Endometrial microvascular endothelial cells (primary cell): ENCODE measurements at regions not wholly inside any gene's neighbourhood (a gene's known extent, or its start where the extent isn't known, plus 50 kb on each side); places are given as distances from the start of the nearest gene placed in this dataset.

Experiments used
- in situ Hi-C: cut with HindIII; loops from 2 replicates; pipeline ENCODE4 v1.10.0; 2017; ENCODE audit warnings: low sequenced_read_pairs, low pct_unique_long_range_greater_than_20kb; ENCODE audit errors: inconsistent ontology term

DNA sequence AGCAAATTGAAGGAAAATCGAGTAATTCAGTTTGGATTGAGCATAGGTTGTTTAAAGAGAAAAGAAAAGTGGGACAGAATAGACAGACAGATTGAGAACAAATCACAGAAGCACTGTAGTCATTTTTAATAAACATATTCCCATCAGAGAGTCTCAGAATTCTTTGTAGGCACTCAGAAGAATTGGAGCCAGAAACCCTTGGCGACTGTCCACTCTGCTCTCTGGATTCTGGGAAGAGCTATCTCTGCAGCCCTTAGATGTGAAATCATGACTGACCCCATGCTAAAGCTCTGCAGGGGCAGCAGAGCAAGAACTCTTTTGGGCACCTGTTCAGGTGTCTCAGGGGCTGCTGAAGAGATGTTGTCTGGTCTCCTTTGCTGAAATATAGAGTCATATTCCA, 223.7 kb upstream of the KIRREL3 start:
- in situ Hi-C loops = no loop called here

DNA sequence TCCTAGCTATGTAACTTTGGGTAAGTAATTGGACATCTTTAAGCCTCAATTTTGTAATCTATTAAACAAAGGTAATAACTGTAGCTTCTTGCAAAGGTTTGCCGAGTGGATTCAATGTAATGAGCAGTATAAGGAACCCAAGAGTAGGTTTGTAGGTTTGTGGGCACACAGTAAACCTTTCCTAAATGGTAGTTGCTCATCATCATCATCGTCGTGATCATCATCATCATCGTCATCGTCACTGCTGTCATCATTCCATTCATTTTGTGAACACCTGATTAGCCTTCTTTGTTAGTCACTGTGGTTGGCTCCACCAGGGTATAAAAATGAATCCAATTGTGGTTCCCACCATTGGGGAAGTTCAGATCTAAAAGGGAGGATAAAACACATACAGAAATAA, 223.1 kb upstream of the KIRREL3 start:
- in situ Hi-C loops = no loop called here

DNA sequence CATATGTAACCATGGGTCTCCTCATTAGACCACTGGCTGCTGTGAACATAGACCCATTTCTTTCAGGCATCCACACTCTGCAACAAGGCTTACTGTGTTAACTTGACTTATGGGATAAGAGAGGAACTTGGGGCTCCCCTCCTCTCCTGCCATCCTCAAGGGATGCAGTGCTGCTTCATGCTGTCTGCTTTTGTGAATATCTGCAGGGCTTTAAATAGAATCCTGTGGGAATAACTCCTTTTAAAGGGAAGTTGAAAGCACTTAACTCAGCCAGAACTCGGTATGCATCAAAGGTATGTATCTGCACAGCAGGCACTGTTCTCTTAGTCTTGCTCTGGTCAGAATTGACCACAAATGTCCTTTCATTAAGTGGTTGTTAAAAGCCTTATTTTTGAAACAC, 222.5 kb upstream of the KIRREL3 start:
- in situ Hi-C loops = no loop called here

DNA sequence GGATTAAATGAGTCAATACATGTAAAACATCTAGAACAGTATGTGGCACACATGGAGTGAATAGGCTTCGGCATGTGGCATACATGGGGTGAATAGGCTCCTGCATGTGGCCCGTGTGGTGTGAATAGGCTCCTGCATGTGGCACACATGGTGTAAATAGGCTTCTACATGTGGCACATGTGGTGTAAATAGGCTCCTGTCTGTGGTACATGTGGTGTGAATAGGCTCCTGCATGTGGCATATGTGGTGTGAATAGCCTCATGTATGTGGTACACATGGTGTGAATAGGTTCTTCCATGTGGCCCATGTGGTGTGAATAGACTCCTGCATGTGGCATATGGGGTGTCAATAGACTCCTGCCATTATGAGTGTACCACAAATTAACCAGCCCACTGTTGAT, 219.1 kb upstream of the KIRREL3 start:
- in situ Hi-C loops = no loop called here

DNA sequence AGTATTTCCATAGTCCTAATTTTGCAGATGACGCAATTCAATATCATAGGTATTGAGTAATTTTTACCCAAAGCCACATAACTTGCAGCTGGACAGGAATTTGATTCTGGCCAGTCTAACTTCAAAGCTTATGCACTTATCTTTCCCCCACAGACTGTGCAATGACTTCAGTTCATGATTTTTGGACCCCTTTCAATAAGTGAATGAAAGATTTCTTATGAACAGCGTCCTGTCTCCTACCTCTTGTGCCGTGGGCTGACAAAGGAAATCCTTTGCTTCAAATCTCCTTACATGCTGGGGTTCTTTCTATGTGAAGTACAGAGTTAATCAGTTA, 217.7 kb upstream of the KIRREL3 start:
- in situ Hi-C loops = no loop called here

DNA sequence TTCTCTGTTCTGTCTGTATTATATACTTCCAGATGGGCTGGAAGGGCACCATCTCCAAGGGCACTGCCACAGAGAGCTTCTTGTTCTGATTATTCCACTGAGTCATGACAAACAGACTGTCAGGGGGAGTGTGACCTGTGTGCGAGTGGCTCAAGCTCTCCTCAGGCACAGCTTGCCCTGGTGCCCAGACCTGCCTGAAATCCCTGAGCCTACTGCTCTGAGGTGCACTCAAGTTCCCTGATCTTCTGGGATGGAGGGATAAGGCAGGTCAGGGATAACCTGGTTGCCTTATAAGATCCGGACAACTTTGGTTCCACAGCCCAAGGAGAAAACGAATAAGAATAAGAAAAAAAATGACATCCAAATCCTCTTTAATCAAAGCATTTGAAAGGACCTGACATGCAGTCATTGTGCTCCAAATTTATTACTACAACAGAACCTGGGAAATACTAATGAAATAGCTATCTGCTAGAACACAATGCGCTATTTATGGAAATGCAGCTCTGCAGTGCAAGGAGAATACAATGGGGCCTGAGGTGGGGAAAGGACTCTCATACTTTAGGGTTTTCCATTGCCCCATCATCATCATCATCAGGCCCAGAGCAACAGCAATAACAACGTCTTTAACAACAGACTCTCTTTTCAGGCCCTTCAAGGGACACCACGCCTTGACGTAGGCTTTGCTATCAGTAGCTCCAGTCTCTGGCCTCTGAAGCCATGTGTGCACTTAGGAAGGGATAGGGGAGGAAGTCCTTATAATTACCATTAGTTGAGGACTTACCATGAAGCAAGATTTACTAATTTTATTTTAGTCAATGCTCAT, 217.1 kb upstream of the KIRREL3 start:
- in situ Hi-C loops = no loop called here

DNA sequence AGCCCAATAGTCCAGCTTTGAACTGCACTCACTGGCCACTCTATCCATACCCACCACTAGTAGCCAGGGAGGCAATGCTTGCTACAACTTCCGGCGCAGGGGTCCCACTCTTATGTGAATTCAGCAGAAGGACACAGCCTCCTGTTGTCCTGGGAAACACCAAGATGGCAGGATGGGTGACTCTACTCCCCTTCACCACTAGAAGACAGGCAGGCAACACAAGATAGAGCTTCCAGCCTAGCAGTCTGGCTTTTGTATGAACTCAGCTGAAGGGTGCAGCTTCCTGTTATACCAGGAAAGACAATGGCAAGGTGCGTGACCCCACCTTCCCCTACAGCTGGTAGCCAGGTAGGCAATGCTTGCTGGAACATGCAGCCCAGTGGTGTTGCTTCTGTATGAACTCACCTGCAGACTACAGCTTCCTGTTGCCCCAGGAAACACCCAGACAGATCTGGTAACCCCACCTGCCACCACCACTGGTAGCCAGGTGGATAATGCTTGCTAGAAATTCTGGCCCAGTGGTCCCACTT, 205.2 kb upstream of the KIRREL3 start:
- in situ Hi-C loops = no loop called here

DNA sequence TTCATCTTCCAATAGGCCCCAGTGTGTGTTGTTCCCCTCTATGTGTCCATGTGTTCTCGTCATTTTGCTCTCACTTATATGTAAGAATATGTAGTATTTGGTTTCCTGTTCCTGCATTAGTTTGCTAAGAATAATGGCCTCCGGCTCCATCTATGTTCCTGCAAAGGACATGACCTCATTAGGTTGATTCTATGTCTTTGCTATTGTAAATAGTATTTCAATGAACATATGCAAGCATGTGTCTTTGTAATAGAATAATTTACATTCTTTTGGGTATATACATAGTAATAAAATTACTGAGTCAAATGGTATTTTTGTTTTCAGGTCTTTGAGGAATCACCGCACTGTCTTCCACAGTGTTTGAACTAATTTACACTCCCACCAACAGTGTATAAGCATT, 202.9 kb upstream of the KIRREL3 start:
- in situ Hi-C loops = no loop called here

DNA sequence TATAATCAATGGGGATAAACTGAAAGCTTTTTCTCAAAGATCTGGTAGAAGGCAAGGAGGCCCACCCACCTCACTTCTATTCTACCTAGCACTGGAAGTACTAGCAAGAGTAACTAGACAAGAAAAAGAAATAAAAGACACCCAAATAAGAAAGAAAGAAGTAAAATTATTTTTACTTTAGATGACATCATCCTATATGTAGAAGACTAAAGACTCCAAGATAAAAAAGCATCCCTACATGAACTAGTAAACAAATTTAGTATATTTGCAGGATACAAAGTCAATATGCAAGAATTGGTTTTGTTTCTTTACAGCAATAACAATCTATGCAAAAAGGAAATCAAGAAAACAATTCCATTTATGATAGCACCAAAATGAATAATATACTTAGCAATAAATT, 201.5 kb upstream of the KIRREL3 start:
- in situ Hi-C loops = no loop called here

DNA sequence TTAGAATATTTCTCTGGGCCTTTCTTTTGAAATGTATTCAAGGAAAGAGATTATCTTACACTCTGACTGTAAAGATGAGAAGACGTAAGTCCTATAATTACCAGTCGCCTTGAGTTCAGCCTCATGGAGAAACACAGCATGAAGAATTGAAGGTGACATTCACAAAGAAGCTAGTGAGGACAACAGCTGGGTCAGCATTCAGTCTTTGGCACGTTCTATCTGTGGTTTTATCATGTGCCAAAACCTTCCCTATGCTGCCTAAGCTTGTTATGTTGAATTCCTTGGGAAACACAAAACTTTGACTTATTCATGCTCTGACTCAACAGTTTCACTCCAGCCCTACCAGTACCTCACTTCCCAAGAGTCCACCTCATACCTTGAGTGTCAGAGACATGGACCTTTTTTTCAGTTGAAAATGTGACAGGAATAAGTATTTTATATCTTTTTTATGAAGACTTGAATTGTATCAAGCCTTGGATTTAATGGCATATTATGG, 198.8 kb upstream of the KIRREL3 start:
- in situ Hi-C loops = no loop called here

DNA sequence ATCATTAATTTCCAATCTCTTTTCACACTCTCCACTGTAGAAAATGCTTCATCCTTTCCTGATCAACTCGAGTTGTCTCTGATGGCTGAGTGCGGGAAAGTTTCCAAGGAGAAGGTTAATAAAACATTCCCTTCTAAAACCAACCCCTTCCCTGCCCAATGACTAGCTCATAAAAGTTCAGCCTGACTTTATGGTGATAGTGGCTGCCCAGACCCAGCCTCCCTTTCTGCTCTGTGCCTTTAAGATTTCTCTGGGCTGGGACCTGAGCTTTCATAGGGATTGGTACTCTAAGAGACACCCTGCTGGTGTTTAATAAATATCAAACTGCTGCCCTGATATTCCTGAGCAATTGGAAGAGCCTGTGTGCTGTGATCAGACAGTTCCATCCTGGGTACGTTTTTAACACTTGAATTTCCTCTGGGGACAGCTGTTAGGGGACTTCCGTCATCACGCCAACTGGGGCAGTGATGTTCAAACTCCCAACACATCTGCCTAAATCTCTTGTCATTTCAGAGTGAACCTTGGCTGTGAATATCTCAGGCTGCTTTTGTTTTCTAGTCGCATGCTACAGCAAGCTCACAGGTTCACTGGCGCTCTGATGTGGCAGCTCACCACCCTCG, 195.0 kb upstream of the KIRREL3 start:
- in situ Hi-C loops = no loop called here

DNA sequence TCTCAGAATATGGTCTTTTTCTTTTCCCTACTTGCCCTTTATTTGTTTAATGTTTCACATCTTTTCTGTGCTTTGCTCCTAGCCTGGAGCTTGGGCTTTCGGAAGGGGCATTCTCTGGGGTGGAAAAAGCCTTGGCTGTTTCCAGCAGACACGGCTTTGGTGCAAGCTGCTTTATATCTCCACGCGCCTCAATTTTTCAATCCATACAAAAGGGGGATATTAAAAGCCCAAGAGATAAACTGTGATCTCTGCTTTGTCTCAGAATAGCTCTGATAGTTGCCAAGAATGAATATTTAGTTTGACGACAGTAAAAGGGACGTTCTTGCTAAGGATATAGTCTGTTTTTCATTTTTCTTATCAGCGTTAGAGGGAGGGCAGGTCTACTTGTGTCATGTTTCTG, 194.0 kb upstream of the KIRREL3 start:
- in situ Hi-C loops = no loop called here

DNA sequence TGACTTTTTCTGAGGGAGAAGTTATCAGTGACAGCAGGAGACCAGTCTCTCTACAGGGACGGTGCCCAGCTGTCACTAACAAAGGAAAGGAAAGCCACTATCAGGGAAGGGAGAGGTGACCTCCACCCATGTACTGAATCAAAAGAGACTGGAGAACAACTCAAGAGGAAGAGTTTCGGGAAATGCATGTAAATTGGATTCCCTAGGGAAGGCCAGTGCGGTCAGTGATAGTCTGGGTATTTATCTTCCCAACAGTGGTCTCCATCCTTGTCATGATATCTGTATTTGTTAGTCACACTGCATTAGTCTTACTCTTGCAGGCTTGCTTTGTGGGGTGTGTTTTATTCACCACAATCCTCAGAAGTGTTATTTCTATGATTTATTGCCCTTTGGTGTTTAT, 193.4 kb upstream of the KIRREL3 start:
- in situ Hi-C loops = no loop called here

DNA sequence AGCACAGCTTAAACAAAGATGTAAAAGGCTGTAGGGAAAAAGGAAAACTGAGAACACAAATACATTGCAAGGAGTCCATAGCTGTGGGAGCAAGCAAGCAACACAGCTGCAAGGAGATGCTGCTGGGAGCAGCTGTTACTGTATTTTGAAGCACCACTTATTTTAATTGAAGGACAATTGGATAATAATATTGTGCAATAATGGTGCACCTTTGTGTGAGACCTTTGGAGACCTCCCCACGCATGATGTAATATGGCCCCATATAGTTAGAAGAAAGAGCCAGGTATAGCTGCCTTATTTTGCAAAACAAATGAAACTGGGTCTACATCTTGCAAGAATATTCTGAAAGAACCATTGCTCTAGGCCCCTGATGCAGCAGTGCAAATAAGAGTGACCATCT, 191.1 kb upstream of the KIRREL3 start:
- in situ Hi-C loops = no loop called here

DNA sequence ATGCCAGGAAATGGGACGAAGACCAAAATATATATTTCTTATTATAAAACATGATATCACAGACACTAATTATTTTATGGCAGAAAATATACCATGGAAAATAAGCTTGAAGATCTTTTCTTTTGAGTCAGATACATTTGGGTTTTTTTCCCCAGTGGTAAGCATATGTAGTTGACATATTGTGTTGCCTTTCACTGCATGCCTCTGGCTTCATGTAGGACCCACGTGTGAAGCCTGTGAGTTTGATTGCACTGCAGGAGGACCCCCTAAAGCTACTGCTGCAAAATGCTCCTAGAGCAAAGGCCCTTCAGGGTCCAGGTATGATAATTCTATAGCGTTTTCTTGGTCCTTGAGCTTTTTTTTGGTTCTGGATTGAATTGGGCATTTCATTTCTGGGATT, 190.7 kb upstream of the KIRREL3 start:
- in situ Hi-C loops = no loop called here

DNA sequence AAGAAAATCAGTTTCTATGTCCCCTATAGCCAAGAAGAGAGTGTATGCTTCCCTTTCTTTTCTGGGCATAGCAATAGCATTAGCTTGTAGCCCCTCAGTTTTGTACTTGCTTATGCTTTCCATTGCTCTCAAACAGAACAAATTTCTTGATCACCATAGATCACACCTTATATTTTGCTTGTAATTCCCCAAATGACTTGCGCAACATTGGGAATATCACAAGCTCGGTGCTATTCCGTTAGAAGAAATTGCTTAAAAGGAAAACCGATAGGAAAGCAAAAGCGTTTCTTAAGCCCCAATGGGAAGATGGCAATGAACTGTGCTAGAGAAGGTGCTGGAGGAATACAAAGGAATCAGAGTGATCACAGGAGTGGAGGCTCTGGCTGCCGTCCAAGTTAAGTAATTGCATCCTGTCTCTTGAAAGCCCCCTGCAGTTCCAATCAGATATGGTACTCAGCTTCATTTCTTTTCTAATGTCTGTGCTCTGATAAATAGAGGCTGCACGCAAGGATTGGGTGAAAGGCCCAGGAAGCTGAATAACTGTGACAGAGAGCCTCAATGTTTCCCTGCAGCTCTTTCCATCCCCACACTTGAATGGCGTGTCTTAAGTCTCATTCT, 182.1 kb upstream of the KIRREL3 start:
- in situ Hi-C loops = no loop called here

DNA sequence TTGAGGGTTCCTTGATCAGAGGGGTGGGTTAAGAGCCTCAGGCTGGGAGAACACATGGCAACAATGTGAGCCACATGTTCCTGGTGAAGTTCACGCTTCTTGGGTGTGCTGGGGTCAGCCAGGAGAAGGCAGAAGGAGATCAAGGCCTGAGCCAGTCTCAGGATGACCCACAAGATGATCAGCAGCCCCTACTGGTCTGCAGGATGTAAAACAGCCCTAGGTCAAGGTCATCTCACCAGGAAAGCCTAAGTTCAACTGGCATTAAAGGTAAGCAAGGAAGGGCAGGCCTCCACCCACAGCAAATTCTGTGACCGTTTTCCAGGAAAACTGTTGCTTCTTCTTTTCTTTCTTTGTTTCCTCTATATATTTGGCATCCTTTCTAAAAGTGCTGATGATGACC, 156.7 kb upstream of the KIRREL3 start:
- in situ Hi-C loops = no loop called here

DNA sequence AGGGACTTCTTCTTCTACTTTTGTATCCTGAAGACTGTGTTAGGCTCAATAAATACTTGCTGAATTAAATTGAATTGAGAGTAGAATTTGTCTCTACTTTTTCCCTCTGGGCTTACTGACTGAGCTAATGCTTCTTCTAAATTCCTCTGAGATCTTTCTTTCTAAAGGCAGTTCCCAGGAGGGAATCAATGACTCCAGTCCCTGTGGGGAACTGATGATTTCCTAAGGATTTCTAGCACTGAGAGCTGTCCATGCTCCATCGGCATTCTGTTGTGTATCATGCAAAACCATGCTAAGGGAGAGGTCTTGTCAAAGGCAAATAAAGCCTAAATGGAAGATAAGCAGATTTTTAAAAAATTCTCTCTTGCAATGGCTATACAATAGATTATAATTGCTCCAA, 148.8 kb upstream of the KIRREL3 start:
- in situ Hi-C loops = no loop called here

DNA sequence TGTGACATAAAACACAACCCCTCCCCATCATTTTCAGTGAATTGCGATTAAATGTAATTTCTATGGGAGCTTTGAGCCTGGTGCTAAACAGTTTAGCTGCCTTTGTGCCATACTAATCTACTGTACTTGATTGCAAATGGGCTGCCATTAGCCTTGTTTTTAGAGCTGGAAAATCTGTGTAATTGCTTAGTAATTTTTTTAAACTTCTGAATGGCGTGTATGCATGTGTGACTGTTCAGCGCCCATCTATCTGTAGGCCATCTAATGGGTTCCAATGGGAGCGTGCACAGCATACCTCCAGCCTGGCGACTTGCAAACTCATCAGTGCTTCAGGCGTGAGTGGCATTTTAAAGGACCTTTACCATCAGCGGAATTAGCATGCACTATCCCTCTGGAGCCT, 142.7 kb upstream of the KIRREL3 start:
- in situ Hi-C loops = no loop called here

DNA sequence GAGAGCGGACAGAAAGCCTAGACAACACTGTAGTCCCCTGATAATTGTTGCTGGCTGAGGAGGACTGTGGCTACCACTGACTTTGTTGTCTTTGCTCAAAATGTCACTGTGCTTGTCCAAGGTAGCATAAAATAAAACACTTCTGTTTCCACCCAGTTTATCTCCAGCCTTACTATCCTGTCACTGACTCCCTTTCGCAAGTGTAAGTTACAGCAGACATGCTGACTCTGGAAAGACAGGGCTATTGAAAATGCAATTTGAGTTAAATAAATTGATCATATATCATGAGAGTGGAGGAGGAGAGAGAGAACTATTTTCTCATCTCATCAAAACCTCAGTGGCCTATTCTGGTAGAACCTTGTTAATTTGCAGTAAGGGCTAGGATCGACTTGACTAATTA, 138.0 kb upstream of the KIRREL3 start:
- in situ Hi-C loops = no loop called here
